GM12865 (cell line): ENCODE measurements at regions not wholly inside any gene's neighbourhood (a gene's known extent, or its start where the extent isn't known, plus 50 kb on each side); places are given as distances from the start of the nearest gene placed in this dataset.

ENCODE experiments used
- DNase-seq: peaks from one replicate; pipeline ENCODE4 v3.0.0; 2010; ENCODE audit warnings: low read depth
- H3K4me3 ChIP-seq: 2 replicates; pipeline ENCODE4 v1.5.1; 2011; ENCODE audit warnings: mild to moderate bottlenecking, low read depth, low read length, control low read depth
- CTCF ChIP-seq: IDR thresholded peaks from 2 replicates; pipeline ENCODE4 v1.5.1; 2011; ENCODE audit warnings: low read length, control low read depth, low read depth, inconsistent platforms; ENCODE audit not compliant: insufficient read depth; ENCODE audit errors: missing control alignments

- no peak for DNase-seq
- no peak overlapping the region for H3K4me3 ChIP-seq
- TF ChIP-seq CTCF: no peak
Measured at GRCh38 chr15:87238451-87239068, 1018.0 kb downstream of the NTRK3 start.

GRCh38 chr15:87228460-87228859 is 1028.1 kb downstream of the NTRK3 start:
- DNase-seq: no peak
- H3K4me3 ChIP-seq: no peak overlapping the region

GRCh38 chr15:87227846-87228245 is 1028.7 kb downstream of the NTRK3 start:
- TF ChIP-seq CTCF: no peak
- no peak for DNase-seq
- H3K4me3 ChIP-seq: no peak overlapping the region

More at GRCh38 chr15:87228460-87228859, 1028.1 kb downstream of the NTRK3 start:
- no peak for TF ChIP-seq CTCF

- DNase-seq: no peak
- no peak for TF ChIP-seq CTCF
- H3K4me3 ChIP-seq: no peak overlapping the region
Measured at GRCh38 chr15:87225436-87225835, 1031.1 kb downstream of the NTRK3 start.

- no peak for DNase-seq
- no peak overlapping the region for H3K4me3 ChIP-seq
- no peak for TF ChIP-seq CTCF
Measured at GRCh38 chr15:87224404-87224803, 1032.1 kb downstream of the NTRK3 start.

- DNase-seq: no peak
- no peak for TF ChIP-seq CTCF
- H3K4me3 ChIP-seq: no peak overlapping the region
Measured at GRCh38 chr15:87219650-87220615, 1036.6 kb downstream of the NTRK3 start.
